CD14-positive monocyte (primary cell): ENCODE measurements at regions not wholly inside any gene's neighbourhood (a gene's known extent, or its start where the extent isn't known, plus 50 kb on each side); places are given as distances from the start of the nearest gene placed in this dataset.

Experiments used
- DNase-seq, 3 donors: peaks; one replicate each; pipeline ENCODE4 v3.0.0-alpha.2; 2011 to 2022
- H2AFZ ChIP-seq: 2 replicates; pipeline ENCODE4 v1.6.0; 2012; ENCODE audit warnings: mild to moderate bottlenecking, low read depth, low read length, inconsistent platforms; ENCODE audit not compliant: insufficient read depth, poor library complexity, severe bottlenecking
- H3K27ac ChIP-seq, 2 donors: 1 replicate in 1 of 2; 2 replicates in 1 of 2; pipeline ENCODE4 v1.5.1; 2012 to 2013; ENCODE audit warnings: low read length in 2 of 2, control low read depth in 1 of 2, inconsistent platforms in 1 of 2, low read depth in 1 of 2, mild to moderate bottlenecking in 1 of 2
- H3K27me3 ChIP-seq, 2 donors: one replicate each; pipeline versions ENCODE4 v1.6.0 to v1.6.1; 2011 to 2013; ENCODE audit warnings: low read length in 2 of 2; ENCODE audit not compliant: control insufficient read depth in 2 of 2, insufficient read depth in 2 of 2
- H3K36me3 ChIP-seq, 2 donors: replicated peaks in 1 of 2; 1 replicate in 1 of 2; 2 replicates in 1 of 2; pipeline versions ENCODE4 v1.5.1 to v1.6.1; 2012 to 2013; ENCODE audit warnings: low read length in 2 of 2, control low read depth in 1 of 2, inconsistent platforms in 1 of 2, mild to moderate bottlenecking in 1 of 2; ENCODE audit not compliant: insufficient read depth in 2 of 2, control insufficient read depth in 1 of 2
- H3K4me1 ChIP-seq, 2 donors: 1 replicate in 1 of 2; 2 replicates in 1 of 2; pipeline versions ENCODE4 v1.5.1 to v1.6.1; 2012 to 2013; ENCODE audit warnings: low read length in 2 of 2, control low read depth in 1 of 2, inconsistent platforms in 1 of 2, mild to moderate bottlenecking in 1 of 2, moderate library complexity in 1 of 2; ENCODE audit not compliant: insufficient read depth in 2 of 2, control insufficient read depth in 1 of 2
- H3K4me2 ChIP-seq: replicated peaks from 2 replicates; pipeline ENCODE3; 2012; ENCODE audit warnings: low read length, moderate library complexity, mild to moderate bottlenecking; ENCODE audit not compliant: poor library complexity, severe bottlenecking; ENCODE audit errors: extremely low read depth
- H3K4me3 ChIP-seq, 3 experiments: fragments of 200-600 bp in 1 of 3; sonication (generic) in 1 of 3; replicated peaks in 1 of 3; 1 replicate in 2 of 3; 2 replicates in 1 of 3; pipeline ENCODE4 v1.5.1; 2011 to 2013; ENCODE audit warnings: low read length in 3 of 3, mild to moderate bottlenecking in 3 of 3, control low read depth in 2 of 3, low read depth in 2 of 3, inconsistent platforms in 1 of 3, moderate library complexity in 1 of 3
- H3K79me2 ChIP-seq: 2 replicates; pipeline ENCODE4 v1.6.0; 2012; ENCODE audit warnings: mild to moderate bottlenecking, control low read depth, inconsistent platforms, low read length, moderate library complexity; ENCODE audit not compliant: insufficient read depth
- H3K9ac ChIP-seq: 2 replicates; pipeline ENCODE4 v1.6.0; 2017; ENCODE audit warnings: low read length, mild to moderate bottlenecking; ENCODE audit not compliant: insufficient read depth, poor library complexity, severe bottlenecking
- H3K9me3 ChIP-seq, 2 donors: replicated peaks in 1 of 2; 1 replicate in 1 of 2; 2 replicates in 1 of 2; pipeline versions ENCODE4 v1.5.1 to v1.6.1; 2012 to 2013; ENCODE audit warnings: low read length in 2 of 2, control low read depth in 1 of 2; ENCODE audit not compliant: control insufficient read depth in 1 of 2, insufficient read depth in 1 of 2
- H4K20me1 ChIP-seq: 2 replicates; pipeline ENCODE4 v1.6.0; 2012; ENCODE audit warnings: mild to moderate bottlenecking, low read length, control low read depth, moderate library complexity; ENCODE audit not compliant: insufficient read depth
- H3K27ac Mint-ChIP-seq, 7 donors: one replicate each; pipeline ENCODE4 v1.8.0; 2020; ENCODE audit warnings: mild to moderate bottlenecking in 7 of 7, mixed read lengths in 7 of 7, moderate library complexity in 6 of 7, inconsistent platforms in 2 of 7
- H3K27me3 Mint-ChIP-seq, 3 donors: one replicate each; pipeline ENCODE4 v1.8.0; 2021 to 2022; ENCODE audit warnings: low read depth in 3 of 3, mild to moderate bottlenecking in 3 of 3, mixed read lengths in 3 of 3, moderate library complexity in 3 of 3, inconsistent platforms in 1 of 3
- H3K36me3 Mint-ChIP-seq, 2 donors: one replicate each; pipeline ENCODE4 v1.8.0; 2020; ENCODE audit warnings: mixed read lengths in 2 of 2, inconsistent platforms in 1 of 2, mild to moderate bottlenecking in 1 of 2
- H3K4me1 Mint-ChIP-seq: one replicate; pipeline ENCODE4 v1.8.0; 2020; ENCODE audit warnings: mild to moderate bottlenecking, mixed read lengths
- H3K4me3 Mint-ChIP-seq, 2 donors: one replicate each; pipeline ENCODE4 v1.8.0; 2020; ENCODE audit warnings: mild to moderate bottlenecking in 2 of 2, mixed read lengths in 2 of 2, moderate library complexity in 1 of 2
- H3K9me3 Mint-ChIP-seq, 7 donors: one replicate each; pipeline ENCODE4 v1.8.0; 2020 to 2022; ENCODE audit warnings: mixed read lengths in 7 of 7, mild to moderate bottlenecking in 6 of 7, moderate library complexity in 6 of 7, inconsistent platforms in 2 of 7
- WGBS: methylation state at CpG from one replicate; pipeline ENCODE4 v1.1.5; 2013; ENCODE audit warnings: missing lambda C conversion rate; ENCODE audit not compliant: insufficient coverage; 5-methylcytosine and 5-hydroxymethylcytosine counted together
- intact Hi-C, 2 donors: fragments of 100-400 bp; cut with micrococcal nuclease; formaldehyde crosslinking; loops; one replicate each; pipeline versions ENCODE4 v1.15.0 to v1.15.1; 2023
- TF ChIP-seq, protein P1 (sequence below): fragments of 200-600 bp; IDR thresholded peaks from one replicate; pipeline ENCODE4 v1.8.0; 2022; ENCODE audit warnings: antibody characterized with exemption, mild to moderate bottlenecking

DNA sequence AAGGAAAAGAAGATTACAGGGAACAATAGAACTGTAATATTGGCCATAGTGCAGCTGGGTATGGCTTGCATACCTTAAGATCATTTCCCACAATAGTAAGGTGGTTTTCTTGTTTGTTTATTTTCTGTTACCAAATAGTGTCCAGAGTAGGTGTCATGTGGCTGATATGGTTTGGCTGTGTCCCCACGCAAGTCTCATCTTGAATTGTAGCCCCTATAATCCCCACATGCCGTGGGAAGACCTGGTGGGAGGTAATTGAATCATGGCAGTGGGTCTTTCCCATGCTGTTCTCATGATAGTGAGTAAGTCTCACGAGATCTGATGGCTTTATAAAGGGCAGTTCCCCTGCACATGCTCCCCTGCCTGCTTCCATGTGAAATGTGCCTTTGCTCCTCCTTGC lies 190.1 kb downstream of the ICOS start:
- H3K4me3 ChIP-seq = no peak overlapping the region
- H3K9me3 Mint-ChIP-seq = peaks cover 0 to 1% (median 0%) of the 10 kb centered on the region in 7 donors
- no peak overlapping the region for H3K27ac ChIP-seq
- H3K9me3 ChIP-seq = no peaks in the 10 kb centered on the region
- H3K4me1 Mint-ChIP-seq = no peaks in the 10 kb centered on the region
- TF ChIP-seq, protein P1, sequence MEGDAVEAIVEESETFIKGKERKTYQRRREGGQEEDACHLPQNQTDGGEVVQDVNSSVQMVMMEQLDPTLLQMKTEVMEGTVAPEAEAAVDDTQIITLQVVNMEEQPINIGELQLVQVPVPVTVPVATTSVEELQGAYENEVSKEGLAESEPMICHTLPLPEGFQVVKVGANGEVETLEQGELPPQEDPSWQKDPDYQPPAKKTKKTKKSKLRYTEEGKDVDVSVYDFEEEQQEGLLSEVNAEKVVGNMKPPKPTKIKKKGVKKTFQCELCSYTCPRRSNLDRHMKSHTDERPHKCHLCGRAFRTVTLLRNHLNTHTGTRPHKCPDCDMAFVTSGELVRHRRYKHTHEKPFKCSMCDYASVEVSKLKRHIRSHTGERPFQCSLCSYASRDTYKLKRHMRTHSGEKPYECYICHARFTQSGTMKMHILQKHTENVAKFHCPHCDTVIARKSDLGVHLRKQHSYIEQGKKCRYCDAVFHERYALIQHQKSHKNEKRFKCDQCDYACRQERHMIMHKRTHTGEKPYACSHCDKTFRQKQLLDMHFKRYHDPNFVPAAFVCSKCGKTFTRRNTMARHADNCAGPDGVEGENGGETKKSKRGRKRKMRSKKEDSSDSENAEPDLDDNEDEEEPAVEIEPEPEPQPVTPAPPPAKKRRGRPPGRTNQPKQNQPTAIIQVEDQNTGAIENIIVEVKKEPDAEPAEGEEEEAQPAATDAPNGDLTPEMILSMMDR = no peak
- no peak overlapping the region for H3K27ac Mint-ChIP-seq
- no peaks in the 10 kb centered on the region for H3K36me3 ChIP-seq
- no CpG with 5 or more reads among the region's 3 CpGs for WGBS
- no peak overlapping the region for H3K4me3 Mint-ChIP-seq
- intact Hi-C loops = no loop called here
- no peaks in the 10 kb centered on the region for H4K20me1 ChIP-seq
- no peaks in the 10 kb centered on the region for H3K27me3 ChIP-seq
- H3K27me3 Mint-ChIP-seq = peaks cover 0 to 3% (median 1%) of the 10 kb centered on the region in 3 donors
- no peaks in the 10 kb centered on the region for H3K79me2 ChIP-seq
- no peaks in the 10 kb centered on the region for H3K4me1 ChIP-seq
- no peak overlapping the region for H3K9ac ChIP-seq
- no peaks in the 10 kb centered on the region for H3K36me3 Mint-ChIP-seq
- no peak for DNase-seq
- H2AFZ ChIP-seq = no peak overlapping the region
- H3K4me2 ChIP-seq = no peak overlapping the region

DNA sequence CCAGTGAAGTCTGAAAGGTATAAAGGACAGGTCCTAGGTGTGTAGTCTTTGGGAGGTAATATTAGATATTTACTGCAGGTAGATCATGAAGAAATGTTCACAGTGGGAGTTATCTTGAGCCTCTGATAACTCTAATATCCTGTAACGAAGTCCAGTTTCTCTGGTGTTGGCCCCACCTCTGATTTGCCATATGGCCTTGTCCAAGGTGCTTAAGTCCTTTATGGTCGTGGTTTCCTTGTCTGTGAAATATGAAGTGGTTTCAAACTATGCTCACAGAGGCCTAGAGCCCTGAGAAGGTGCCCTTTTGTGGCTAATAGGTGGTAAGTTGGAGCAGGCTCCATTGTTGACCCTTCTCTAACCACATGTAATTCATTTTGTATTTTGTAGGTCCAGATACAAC lies 190.7 kb downstream of the ICOS start:
- DNase-seq = no peak
- Histone ChIP-seq H3K4me1 (no peaks in the 10 kb centered on the region), H3K27me3 (no peaks in the 10 kb centered on the region), H3K9ac (no peak overlapping the region), H4K20me1 (no peaks in the 10 kb centered on the region), H2AFZ (no peak overlapping the region), H3K9me3 (no peaks in the 10 kb centered on the region), H3K36me3 (no peaks in the 10 kb centered on the region), H3K4me3 (no peak overlapping the region), H3K4me2 (no peak overlapping the region), H3K79me2 (no peaks in the 10 kb centered on the region), H3K27ac (no peak overlapping the region)
- H3K4me1 Mint-ChIP-seq = no peaks in the 10 kb centered on the region
- H3K9me3 Mint-ChIP-seq = peaks cover 0 to 1% (median 0%) of the 10 kb centered on the region in 7 donors
- no peak overlapping the region for H3K27ac Mint-ChIP-seq
- 88% methylated on average over 1 of the region's 2 CpGs for WGBS
- TF ChIP-seq, protein P1 = no peak
- intact Hi-C loops = no loop called here
- H3K27me3 Mint-ChIP-seq = peaks cover 0 to 3% (median 1%) of the 10 kb centered on the region in 3 donors
- H3K4me3 Mint-ChIP-seq = no peak overlapping the region
- no peaks in the 10 kb centered on the region for H3K36me3 Mint-ChIP-seq
